ENCODE measurements at regions not wholly inside any gene's neighbourhood (a gene's known extent, or its start where the extent isn't known, plus 50 kb on each side); places are given as distances from the start of the nearest gene placed in this dataset.

- TF ChIP-seq ESRRA (IDR thresholded peaks at IDR 0.05; ENCODE audit: low read length) (no peak), EZH2 (IDR thresholded peaks at IDR 0.05; ENCODE audit: borderline replicate concordance, control insufficient read depth, low read depth, low read length) (no peak), RELA (IDR thresholded peaks at IDR 0.05; ENCODE audit: borderline replicate concordance, partially characterized antibody) (no peak)
Measured at GRCh38 chr3:35401671-35402070, 237.7 kb upstream of the ARPP21 start (continued).

DNA sequence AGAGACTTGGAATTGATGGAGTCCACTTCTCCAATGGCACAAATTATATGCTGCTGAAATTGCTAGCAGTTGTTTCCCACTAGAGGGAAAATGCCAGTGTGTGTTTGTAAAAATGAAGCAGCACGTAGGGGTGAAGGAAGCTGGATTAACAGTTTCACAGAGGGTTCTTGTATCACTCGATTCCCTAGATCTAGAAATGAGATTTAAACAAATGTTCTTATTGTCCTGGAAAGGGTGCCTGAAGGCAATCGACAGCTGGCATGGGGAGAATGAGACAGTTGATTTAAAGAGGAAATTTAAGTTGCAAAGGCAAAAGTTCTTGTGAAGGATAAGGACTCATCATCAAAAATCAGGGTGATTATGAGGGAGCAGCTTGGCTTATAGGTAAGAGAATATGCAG, 234.8 kb upstream of the ARPP21 start:
- ATAC-seq (no peak), DNase-seq (ENCODE audit: low read depth, low spot score) (no peak), FAIRE-seq (no peak)
- no TSS peak for BruUV-seq (replicated peaks)
- intact Hi-C loops (cut with micrococcal nuclease; ENCODE audit: unreplicated experiment) (no loop called here), in situ Hi-C loops (cut with MboI) (no loop called here)
- no peaks in the 10 kb centered on the region for H3K4me1 ChIP-seq (ENCODE audit: control insufficient read depth, insufficient read depth, low read length)
- ChIA-PET RAD21 (ENCODE audit: unreplicated experiment) (no interaction called here), POLR2A (no interaction called here), SMC1A (ENCODE audit: uncharacterized antibody, unreplicated experiment) (no interaction called here), CTCF (no interaction called here)
- no peak overlapping the region for H3K4me2 ChIP-seq (ENCODE audit: control insufficient read depth, insufficient read depth)
- no peaks in the 10 kb centered on the region for H3K79me2 ChIP-seq (ENCODE audit: control insufficient read depth, insufficient read depth, low read length)
- no peaks in the 10 kb centered on the region for H3K9me3 ChIP-seq (replicated peaks; ENCODE audit: control insufficient read depth, insufficient read depth, low read length)
- no peaks in the 10 kb centered on the region for H4K20me1 ChIP-seq (ENCODE audit: control insufficient read depth, insufficient read depth)
- H3K36me3 ChIP-seq (ENCODE audit: control insufficient read depth in 2 of 2, insufficient read depth in 2 of 2, low read length in 1 of 2) = no peaks in the 10 kb centered on the region
- WGBS (ENCODE audit: insufficient coverage, insufficient replicate concordance, low lambda C conversion rate, missing lambda C conversion rate) = 0% methylated on average over 3 of the region's 3 CpGs
- H3K4me3 ChIP-seq = no peak overlapping the region
- no peak overlapping the region for H2AFZ ChIP-seq (ENCODE audit: control insufficient read depth, low read depth, low read length)
- H3K27me3 ChIP-seq (replicated peaks in 1 of 2; ENCODE audit: control insufficient read depth in 2 of 2, insufficient read depth in 2 of 2, low read length in 1 of 2) = no peaks in the 10 kb centered on the region
- TF ChIP-seq PAX5 (IDR thresholded peaks at IDR 0.05; ENCODE audit: borderline replicate concordance, low read depth, low read length) (no peak), TCF3 (IDR thresholded peaks at IDR 0.05; ENCODE audit: borderline replicate concordance, insufficient read depth, low read depth, low read length) (no peak), NFYB (IDR thresholded peaks at IDR 0.05; ENCODE audit: insufficient read depth, low read depth, low read length) (no peak), ZBED1 (IDR thresholded peaks at IDR 0.05; ENCODE audit: borderline replicate concordance) (no peak), ZNF24 (IDR thresholded peaks at IDR 0.05) (no peak), ATF2 (IDR thresholded peaks at IDR 0.05; ENCODE audit: low read length) (no peak), NR2C2 (IDR thresholded peaks at IDR 0.05; ENCODE audit: borderline replicate concordance, control insufficient read depth, insufficient read length, low read depth) (no peak)
- TF ChIP-seq, protein P1, sequence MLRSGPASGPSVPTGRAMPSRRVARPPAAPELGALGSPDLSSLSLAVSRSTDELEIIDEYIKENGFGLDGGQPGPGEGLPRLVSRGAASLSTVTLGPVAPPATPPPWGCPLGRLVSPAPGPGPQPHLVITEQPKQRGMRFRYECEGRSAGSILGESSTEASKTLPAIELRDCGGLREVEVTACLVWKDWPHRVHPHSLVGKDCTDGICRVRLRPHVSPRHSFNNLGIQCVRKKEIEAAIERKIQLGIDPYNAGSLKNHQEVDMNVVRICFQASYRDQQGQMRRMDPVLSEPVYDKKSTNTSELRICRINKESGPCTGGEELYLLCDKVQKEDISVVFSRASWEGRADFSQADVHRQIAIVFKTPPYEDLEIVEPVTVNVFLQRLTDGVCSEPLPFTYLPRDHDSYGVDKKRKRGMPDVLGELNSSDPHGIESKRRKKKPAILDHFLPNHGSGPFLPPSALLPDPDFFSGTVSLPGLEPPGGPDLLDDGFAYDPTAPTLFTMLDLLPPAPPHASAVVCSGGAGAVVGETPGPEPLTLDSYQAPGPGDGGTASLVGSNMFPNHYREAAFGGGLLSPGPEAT (IDR thresholded peaks at IDR 0.05; ENCODE audit: low read depth) = no peak
- TF ChIP-seq, protein P2, sequence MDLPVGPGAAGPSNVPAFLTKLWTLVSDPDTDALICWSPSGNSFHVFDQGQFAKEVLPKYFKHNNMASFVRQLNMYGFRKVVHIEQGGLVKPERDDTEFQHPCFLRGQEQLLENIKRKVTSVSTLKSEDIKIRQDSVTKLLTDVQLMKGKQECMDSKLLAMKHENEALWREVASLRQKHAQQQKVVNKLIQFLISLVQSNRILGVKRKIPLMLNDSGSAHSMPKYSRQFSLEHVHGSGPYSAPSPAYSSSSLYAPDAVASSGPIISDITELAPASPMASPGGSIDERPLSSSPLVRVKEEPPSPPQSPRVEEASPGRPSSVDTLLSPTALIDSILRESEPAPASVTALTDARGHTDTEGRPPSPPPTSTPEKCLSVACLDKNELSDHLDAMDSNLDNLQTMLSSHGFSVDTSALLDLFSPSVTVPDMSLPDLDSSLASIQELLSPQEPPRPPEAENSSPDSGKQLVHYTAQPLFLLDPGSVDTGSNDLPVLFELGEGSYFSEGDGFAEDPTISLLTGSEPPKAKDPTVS (IDR thresholded peaks at IDR 0.05; ENCODE audit: low read depth, low read length) = no peak
- H3K9ac ChIP-seq (ENCODE audit: control insufficient read depth, insufficient read depth, low read length) = no peak overlapping the region
- H3K27ac ChIP-seq (ENCODE audit: control insufficient read depth, insufficient read depth) = no peak overlapping the region
